ENCODE measurements at regions not wholly inside any gene's neighbourhood (a gene's known extent, or its start where the extent isn't known, plus 50 kb on each side); places are given as distances from the start of the nearest gene placed in this dataset.
"Not testable (repeated sequence)": the region's sequence is repeated elsewhere in the genome, so short reads cannot be mapped to it uniquely, and the experiment has no call there.

GRCh38 chr12:124679533-124680371 is 112.3 kb upstream of the NCOR2 start:
- no peaks in the 10 kb centered on the region for H3K36me3 ChIP-seq (replicated peaks)
- DNase-seq (ENCODE audit: low spot score in 2 of 2), result no peak
- no peaks in the 10 kb centered on the region for H3K27me3 ChIP-seq (ENCODE audit: low read depth)
- in situ Hi-C loops (cut with MboI; ENCODE audit: low sequenced_read_pairs), result no loop called here
- no peak overlapping the region for H3K4me3 ChIP-seq
- H3K9me3 ChIP-seq, result no peaks in the 10 kb centered on the region
- peaks cover 31% of the 10 kb centered on the region for H3K4me1 ChIP-seq

DNA sequence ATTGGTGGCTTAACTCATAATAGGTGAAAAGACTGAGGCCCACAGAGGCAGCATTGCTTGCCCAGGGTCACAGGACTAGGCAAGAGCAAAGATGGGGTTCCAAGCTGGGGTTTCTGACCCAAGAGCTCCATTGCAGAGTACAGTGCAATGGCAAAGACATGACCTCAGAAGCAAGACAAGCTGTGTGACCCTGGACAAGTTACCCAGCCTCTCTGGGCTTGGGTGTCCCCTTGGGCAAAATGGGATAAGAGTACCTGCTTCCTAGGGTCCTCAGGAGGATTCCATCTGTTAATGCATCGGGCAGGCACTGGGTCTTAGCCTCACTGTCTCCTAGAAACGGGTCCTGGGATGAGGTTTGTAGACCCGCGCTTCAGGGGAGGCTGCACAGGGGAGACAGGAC is 111.6 kb upstream of the NCOR2 start:
- in situ Hi-C loops (cut with MboI; ENCODE audit: low sequenced_read_pairs), result no loop called here
- Histone ChIP-seq H3K36me3 (replicated peaks) (no peaks in the 10 kb centered on the region), H3K27me3 (ENCODE audit: low read depth) (no peaks in the 10 kb centered on the region), H3K4me3 (no peak overlapping the region), H3K4me1 (peaks cover 25% of the 10 kb centered on the region), H3K9me3 (no peaks in the 10 kb centered on the region)
- DNase-seq (ENCODE audit: low spot score in 2 of 2), result no peak

DNA sequence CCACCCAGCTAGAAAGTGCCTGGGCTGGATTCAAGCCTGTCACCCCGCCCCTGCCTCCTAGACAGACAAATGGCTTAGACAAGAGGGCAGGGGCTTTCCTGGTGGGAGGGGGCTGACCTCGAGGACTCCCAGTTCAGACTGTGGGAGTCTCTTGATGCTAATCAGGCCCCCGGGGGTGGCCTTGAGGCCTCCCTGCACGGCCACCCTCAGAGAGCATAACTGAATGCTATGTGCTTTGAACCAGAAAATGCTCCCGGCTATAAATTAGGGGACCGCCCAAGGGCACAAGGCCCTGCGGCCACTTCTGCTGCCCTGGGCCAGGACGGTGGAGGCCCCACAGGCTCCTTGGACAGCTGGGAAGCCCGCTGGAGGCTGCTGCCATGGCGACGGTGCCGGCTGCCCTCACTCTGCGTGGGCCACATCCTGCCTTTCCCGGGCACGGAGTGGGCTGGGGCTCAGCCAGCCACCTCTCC is 111.0 kb upstream of the NCOR2 start:
- peaks cover 24% of the 10 kb centered on the region for H3K4me1 ChIP-seq
- DNase-seq (ENCODE audit: low spot score in 2 of 2), result no peak
- no peaks in the 10 kb centered on the region for H3K27me3 ChIP-seq (ENCODE audit: low read depth)
- no peaks in the 10 kb centered on the region for H3K36me3 ChIP-seq (replicated peaks)
- no peaks in the 10 kb centered on the region for H3K9me3 ChIP-seq
- no peak overlapping the region for H3K4me3 ChIP-seq
- in situ Hi-C loops (cut with MboI; ENCODE audit: low sequenced_read_pairs), result no loop called here

- no peak for DNase-seq (ENCODE audit: low spot score in 2 of 2)
- in situ Hi-C loops (cut with MboI; ENCODE audit: low sequenced_read_pairs), result no loop called here
- Histone ChIP-seq H3K4me1 (peaks cover 17% of the 10 kb centered on the region), H3K4me3 (no peak overlapping the region), H3K9me3 (no peaks in the 10 kb centered on the region), H3K36me3 (replicated peaks) (no peaks in the 10 kb centered on the region), H3K27me3 (ENCODE audit: low read depth) (no peaks in the 10 kb centered on the region)
Observed at GRCh38 chr12:124677552-124678356, 110.3 kb upstream of the NCOR2 start.

DNA sequence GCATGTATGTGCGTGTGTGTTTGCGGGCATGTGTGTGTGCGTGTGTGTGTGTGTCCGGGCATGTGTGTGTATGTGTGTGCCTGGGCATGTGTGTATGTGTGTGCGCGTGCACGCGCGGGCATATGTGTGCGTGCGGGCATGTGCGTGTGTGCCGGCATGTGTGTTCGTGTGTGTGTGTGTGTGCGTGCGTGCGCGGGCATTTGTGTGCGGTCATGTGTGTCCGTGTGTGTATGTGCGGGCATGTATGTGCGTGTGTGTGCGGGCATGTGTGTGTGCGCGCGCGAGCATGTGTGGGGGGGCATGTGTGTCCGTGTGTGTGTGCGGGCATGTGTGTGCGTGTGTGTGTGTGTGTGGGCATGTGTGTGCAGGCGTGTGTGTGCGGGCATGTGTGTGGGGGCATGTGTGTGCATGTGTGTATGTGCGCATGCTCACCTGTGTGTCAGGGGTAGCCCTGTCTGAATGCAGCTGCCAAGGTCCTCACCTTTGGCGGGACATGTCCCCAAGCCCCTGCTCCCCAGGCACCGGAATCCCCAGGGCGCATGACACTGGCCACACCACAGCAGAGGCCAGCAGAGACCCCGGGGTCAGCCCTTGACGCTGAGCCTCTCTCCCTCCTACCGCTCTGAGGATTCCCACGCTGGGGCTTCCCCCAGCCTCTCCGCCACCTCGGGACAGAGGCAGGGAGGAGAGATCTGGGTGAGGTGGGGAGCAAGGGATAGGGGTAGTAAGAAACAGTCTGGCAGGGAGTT is 109.5 kb upstream of the NCOR2 start:
- H3K27me3 ChIP-seq (ENCODE audit: low read depth), result no peaks in the 10 kb centered on the region
- no peaks in the 10 kb centered on the region for H3K9me3 ChIP-seq
- in situ Hi-C loops (cut with MboI; ENCODE audit: low sequenced_read_pairs), result no loop called here
- H3K4me3 ChIP-seq, result no peak overlapping the region
- no peak for DNase-seq (ENCODE audit: low spot score in 2 of 2)
- no peaks in the 10 kb centered on the region for H3K36me3 ChIP-seq (replicated peaks)
- peaks cover 8% of the 10 kb centered on the region for H3K4me1 ChIP-seq

- Histone ChIP-seq H3K9me3 (no peaks in the 10 kb centered on the region), H3K4me3 (no peak overlapping the region), H3K27me3 (ENCODE audit: low read depth) (no peaks in the 10 kb centered on the region), H3K4me1 (peaks cover under 1% of the 10 kb centered on the region; the same call in 1 of the 2 replicates), H3K36me3 (replicated peaks) (no peaks in the 10 kb centered on the region)
- in situ Hi-C loops (cut with MboI; ENCODE audit: low sequenced_read_pairs), result no loop called here
- DNase-seq (ENCODE audit: low spot score in 2 of 2), result no peak
Observed at GRCh38 chr12:124675881-124676713, 108.7 kb upstream of the NCOR2 start.

DNA sequence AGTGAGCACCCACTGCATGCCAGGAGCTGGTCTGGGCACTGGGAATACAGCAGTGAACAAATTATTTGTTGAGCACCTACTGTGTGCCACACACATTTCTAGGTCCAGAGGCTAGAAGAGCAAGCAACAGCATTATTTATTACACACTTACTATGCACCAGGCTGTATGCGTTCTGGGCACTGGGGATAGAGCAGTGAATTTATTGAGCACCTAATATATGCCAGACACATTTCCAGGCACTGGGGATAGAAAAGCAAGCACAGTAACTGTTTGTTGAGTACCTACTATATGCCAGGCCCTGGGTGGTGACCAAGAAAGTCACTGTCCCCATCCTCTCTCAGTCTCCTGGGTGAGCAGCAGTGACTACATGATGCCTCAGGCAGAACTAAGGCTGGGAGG is 107.5 kb upstream of the NCOR2 start:
- in situ Hi-C loops (cut with MboI; ENCODE audit: low sequenced_read_pairs), result no loop called here
- Histone ChIP-seq H3K4me1 (no peaks in the 10 kb centered on the region), H3K27me3 (ENCODE audit: low read depth) (no peaks in the 10 kb centered on the region), H3K36me3 (replicated peaks) (no peaks in the 10 kb centered on the region), H3K4me3 (no peak overlapping the region), H3K9me3 (no peaks in the 10 kb centered on the region)
- no peak for DNase-seq (ENCODE audit: low spot score in 2 of 2)

DNA sequence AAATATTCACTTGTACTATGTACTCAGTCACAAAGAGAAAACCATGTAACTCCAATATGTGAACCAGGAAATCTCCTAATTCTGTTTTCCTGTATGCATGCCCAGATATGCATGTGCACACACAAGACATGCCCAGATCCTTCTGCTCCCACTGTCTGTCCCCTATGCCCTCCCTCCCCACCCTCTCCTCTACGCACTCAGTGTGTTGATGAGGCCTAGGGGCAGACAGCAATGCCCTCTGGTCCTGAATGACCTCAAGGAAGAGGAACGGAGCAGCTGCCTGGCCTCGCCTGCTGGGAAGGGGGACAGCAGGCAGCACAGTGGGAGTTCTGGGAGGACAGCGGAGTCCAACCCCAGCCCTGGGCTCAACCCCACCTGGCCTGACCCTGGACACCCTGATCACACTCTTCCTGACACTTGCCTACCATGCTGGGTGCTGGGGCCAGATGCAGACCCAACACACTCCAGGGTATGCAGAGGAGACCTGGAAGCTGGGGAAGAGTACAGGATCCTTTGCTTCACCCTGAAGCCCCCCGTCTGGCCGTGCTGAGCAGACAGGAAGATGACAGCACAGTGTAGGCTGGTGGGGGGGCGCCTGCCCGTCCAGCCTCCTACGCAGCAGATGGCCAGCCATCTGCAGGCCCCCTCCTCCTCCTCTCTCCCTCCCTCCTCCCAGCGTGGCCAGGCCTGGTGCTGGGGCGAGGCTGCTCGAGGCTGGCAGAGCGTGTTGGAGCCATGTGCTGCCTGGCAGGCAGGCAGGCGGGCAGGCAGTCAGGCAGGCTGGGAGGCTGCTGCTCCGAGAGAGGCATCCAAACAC is 106.6 kb upstream of the NCOR2 start:
- in situ Hi-C loops (cut with MboI; ENCODE audit: low sequenced_read_pairs), result no loop called here
- no peaks in the 10 kb centered on the region for H3K9me3 ChIP-seq
- DNase-seq (ENCODE audit: low spot score in 2 of 2), result no peak

DNA sequence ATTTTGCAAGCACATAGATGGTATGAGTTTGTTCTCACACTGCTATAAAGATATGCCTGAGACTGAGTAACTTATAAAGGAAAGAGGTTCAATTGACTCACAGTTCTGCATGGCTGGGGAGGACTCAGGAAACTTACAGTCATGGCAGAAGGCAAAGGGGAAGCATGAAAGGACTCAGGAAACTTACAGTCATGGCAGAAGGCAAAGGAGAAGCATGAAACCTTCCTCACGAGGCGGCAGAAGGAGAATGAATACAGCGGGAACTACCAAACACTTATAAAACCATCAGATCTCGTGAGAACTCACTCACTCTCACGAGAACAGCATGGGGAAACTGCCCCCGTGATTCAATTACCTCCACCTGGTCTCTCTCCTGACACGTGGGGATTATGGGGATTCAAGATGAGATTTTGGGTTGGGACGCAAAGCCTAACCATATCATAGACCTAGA is 101.9 kb upstream of the NCOR2 start:
- H3K9me3 ChIP-seq; H3K27me3 ChIP-seq (ENCODE audit: low read depth); in situ Hi-C loops (cut with MboI; ENCODE audit: low sequenced_read_pairs); H3K4me1 ChIP-seq; H3K36me3 ChIP-seq (replicated peaks); H3K4me3 ChIP-seq; DNase-seq (ENCODE audit: low spot score in 2 of 2): not testable (repeated sequence)

More for the DNA sequence above, 106.6 kb upstream of the NCOR2 start:
- H3K4me1 ChIP-seq, result no peaks in the 10 kb centered on the region
- H3K36me3 ChIP-seq (replicated peaks), result no peaks in the 10 kb centered on the region
- no peak overlapping the region for H3K4me3 ChIP-seq
- H3K27me3 ChIP-seq (ENCODE audit: low read depth), result no peaks in the 10 kb centered on the region

DNA sequence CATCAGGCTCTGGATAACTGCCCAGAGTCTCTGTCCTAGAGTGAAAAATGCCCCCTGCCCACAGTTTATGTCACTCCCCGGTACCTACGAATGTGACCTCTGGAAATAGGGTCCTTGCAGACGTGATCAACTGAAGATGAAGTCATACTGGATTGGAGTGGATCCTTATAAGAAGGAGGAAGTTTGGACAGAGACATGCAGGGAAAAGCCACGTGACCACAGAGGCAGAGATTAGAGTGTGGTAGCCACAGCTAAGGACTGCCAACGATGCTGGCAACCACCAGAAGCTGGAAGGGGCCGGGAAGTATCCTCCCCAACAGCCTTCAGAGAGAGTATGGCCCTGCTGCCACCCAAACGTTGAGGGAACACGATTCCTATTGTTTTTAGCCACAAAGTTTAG is 101.2 kb upstream of the NCOR2 start:
- no peak for DNase-seq (ENCODE audit: low spot score in 2 of 2)
- H3K27me3 ChIP-seq (ENCODE audit: low read depth), result no peaks in the 10 kb centered on the region
- no peaks in the 10 kb centered on the region for H3K4me1 ChIP-seq
- in situ Hi-C loops (cut with MboI; ENCODE audit: low sequenced_read_pairs), result no loop called here
- no peak overlapping the region for H3K4me3 ChIP-seq
- no peaks in the 10 kb centered on the region for H3K9me3 ChIP-seq
- H3K36me3 ChIP-seq (replicated peaks), result no peaks in the 10 kb centered on the region

GRCh38 chr12:124667506-124668326 is 100.3 kb upstream of the NCOR2 start:
- Histone ChIP-seq H3K9me3 (no peaks in the 10 kb centered on the region), H3K27me3 (ENCODE audit: low read depth) (no peaks in the 10 kb centered on the region), H3K4me1 (no peaks in the 10 kb centered on the region), H3K4me3 (no peak overlapping the region), H3K36me3 (replicated peaks) (no peaks in the 10 kb centered on the region)
- in situ Hi-C loops (cut with MboI; ENCODE audit: low sequenced_read_pairs), result no loop called here
- DNase-seq (ENCODE audit: low spot score in 2 of 2), result no peak
